ENCODE measurements at regions not wholly inside any gene's neighbourhood (a gene's known extent, or its start where the extent isn't known, plus 50 kb on each side); places are given as distances from the start of the nearest gene placed in this dataset.

DNA sequence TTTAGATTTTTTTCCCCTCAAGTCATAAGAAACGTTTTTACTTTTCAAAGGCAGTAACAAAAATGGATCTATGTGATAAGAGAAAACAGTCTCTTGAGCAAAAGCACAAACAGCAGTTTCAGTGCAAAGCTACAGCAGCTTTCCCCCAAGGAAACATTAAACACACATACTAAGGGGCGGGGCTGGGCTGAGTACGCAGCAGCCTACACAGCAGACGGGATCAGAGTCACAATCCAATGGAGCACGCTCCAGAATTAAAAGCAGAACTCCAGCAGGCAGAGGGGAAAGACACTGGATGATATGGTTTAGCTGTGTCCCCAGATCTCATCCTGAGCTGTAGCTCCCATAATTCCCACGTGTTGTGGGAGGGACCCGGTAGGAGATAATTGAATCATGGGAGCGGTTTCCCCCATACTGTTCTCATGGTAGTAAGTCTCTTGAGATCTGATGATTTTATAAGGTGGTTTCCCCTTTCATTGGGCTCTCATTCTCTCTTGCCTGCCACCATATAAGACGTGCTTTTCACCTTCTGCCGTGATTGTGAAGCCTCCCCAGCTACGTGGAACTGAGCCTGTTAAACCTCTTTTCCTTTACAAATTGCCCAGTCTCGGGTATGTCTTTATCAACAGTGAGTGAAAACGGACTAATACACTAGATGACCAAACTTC lies 116.2 kb upstream of the SLCO3A1 start:
- DNase-seq (ENCODE audit: low spot score) = no peak

DNA sequence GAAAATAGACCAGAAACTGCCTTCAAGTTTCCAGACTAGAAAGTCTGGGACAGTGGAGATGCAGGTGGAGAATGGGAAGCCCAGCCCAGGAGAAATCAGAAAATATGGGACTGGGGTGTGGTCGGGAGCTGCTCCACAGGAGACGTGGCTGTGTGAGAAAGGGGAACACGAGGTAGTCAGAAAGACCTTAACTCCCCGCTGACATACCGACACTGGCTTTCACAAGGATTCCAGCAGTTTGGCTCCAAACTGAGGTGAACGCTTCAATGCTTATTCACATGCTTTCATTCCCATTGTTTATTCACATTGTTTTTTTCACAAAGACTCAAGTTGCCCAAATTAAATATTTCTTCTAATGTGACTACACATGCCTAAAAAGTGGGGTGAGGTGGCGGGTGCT lies 111.5 kb upstream of the SLCO3A1 start:
- DNase-seq (ENCODE audit: low spot score) = no peak

- no peak for DNase-seq (ENCODE audit: low spot score)
Measured at GRCh38 chr15:91751611-91752010, 101.9 kb upstream of the SLCO3A1 start.

GRCh38 chr15:91752081-91752785 lies 101.3 kb upstream of the SLCO3A1 start:
- no peak for DNase-seq (ENCODE audit: low spot score)

DNA sequence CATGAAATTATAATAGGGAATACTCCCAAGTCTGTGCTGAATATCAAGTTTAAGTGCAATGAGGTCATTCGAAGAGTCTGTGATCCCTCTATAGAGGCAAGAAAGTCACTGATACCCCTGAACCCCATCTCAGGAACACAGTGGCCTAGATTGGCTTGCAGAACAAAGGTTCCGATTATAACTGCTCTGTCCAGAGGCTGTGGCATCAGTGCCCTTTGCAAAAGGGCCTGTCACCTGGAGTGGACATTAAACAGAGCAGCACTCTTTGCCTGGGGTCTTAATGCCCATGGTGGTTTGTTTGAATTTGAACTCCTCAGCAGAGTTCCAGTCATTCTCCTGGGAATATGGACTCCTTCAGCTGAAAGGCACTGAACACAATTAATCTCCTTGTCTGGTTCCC lies 93.9 kb upstream of the SLCO3A1 start:
- DNase-seq (ENCODE audit: low spot score) = no peak

DNA sequence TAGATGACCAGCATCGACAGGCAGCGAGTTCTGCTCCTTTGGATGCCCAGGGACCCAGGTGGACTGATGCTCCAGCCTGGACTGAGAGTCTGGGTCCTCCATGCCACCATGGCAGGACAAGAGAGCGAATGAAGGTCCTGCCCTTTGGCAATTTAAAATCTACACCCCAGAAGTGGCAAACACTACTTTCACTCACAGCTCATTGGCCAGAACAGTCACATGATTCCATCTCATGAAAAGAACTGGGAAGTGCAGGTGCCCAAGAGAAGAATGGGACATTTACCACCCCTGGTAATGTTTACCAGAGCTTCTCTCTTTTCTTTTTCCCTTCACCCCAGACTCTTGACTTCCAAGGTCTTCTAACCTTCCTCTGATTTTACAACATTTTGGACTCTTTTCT lies 87.8 kb upstream of the SLCO3A1 start:
- peak; percentile 7 for DNase-seq (ENCODE audit: low spot score)

DNA sequence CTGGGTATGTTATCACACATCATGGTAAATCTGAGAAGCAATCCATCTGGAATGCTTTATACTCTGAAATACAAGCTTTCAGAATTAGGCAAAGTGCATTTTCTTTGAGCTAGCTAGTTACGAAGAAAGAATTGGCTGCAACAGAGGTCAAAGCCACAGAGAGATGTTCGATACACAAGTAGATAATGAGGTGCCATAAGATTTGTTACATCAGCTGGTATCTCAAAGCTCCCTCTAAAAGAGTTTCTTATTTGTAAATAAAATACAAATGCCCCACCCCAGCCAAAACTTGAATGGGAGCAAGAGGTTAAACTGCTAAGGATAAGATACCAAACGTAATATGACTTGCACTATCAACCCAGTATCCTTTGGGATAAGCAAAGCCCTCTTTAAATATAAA lies 84.0 kb upstream of the SLCO3A1 start:
- DNase-seq (ENCODE audit: low spot score) = no peak

- DNase-seq (ENCODE audit: low spot score) = no peak
Measured at GRCh38 chr15:91769894-91770293, 83.6 kb upstream of the SLCO3A1 start.

DNA sequence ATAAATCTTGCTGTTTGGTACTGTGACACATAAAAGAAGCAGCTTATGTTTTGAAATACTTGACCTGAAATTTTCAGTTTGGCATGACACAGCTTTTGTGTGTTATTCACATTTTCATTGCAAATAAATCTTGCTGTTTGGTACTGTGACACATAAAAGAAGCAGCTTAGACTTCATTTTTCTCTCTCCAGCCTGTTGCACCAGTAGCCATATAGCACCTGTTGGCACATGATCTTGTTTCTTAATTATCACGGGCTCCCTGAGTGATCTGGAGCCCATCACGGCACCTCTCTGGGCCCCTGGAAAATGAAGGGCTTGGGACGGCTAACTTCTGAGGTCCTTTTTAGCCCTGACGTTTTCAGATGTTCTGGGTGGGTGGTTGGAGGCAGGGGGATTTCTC lies 77.4 kb upstream of the SLCO3A1 start:
- DNase-seq (ENCODE audit: low spot score) = no peak

- DNase-seq (ENCODE audit: low spot score) = no peak
Measured at GRCh38 chr15:91779960-91780359, 73.5 kb upstream of the SLCO3A1 start.

- DNase-seq (ENCODE audit: low spot score) = no peak
Measured at GRCh38 chr15:91780387-91780786, 73.1 kb upstream of the SLCO3A1 start.

- DNase-seq (ENCODE audit: low spot score) = no peak
Measured at GRCh38 chr15:91782221-91782620, 71.3 kb upstream of the SLCO3A1 start.

- DNase-seq (ENCODE audit: low spot score) = no peak
Measured at GRCh38 chr15:91783008-91783407, 70.5 kb upstream of the SLCO3A1 start.

DNA sequence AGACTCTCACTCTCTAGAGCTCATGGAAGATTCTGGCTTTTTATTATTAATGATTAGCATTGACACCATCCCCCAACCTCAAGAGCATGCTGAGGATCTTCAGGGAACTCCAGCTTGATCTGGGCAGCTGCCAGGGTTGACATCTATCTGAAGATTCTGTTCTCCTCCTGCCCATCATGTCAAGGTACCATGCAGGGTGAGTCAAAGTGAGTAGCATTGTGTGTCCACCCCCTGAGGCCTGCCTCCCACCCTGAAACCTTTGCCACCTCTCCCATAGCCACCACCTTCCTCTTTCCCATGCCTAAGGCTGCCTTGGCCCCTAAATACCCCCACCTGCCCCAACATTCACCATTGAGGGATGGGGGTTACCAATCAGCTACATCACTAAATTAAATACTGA lies 70.1 kb upstream of the SLCO3A1 start:
- DNase-seq (ENCODE audit: low spot score) = no peak

GRCh38 chr15:91784973-91785709 lies 68.4 kb upstream of the SLCO3A1 start:
- DNase-seq (ENCODE audit: low spot score) = no peak

DNA sequence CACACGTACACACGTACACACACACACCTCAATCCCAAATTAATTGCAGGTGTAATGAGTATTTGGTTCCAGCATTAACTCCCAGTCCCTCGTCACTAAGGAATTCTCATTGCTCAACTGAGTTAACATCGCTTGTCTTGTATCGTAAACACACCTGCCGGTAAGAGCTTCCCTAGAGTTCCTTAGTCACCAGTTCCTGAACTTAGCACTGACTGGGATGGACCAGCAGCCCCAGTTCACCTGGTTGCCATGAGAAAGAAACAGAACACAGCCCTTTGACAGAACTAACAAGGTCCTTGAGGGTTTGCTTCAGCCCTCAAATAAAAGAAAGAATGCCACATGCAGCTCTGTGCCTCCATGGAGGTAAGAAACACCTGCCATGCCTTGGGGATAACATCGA lies 66.3 kb upstream of the SLCO3A1 start:
- no peak for DNase-seq (ENCODE audit: low spot score)

GRCh38 chr15:91789136-91789535 lies 64.4 kb upstream of the SLCO3A1 start:
- no peak for DNase-seq (ENCODE audit: low spot score)

- no peak for DNase-seq (ENCODE audit: low spot score)
Measured at GRCh38 chr15:91790836-91791235, 62.7 kb upstream of the SLCO3A1 start.

DNA sequence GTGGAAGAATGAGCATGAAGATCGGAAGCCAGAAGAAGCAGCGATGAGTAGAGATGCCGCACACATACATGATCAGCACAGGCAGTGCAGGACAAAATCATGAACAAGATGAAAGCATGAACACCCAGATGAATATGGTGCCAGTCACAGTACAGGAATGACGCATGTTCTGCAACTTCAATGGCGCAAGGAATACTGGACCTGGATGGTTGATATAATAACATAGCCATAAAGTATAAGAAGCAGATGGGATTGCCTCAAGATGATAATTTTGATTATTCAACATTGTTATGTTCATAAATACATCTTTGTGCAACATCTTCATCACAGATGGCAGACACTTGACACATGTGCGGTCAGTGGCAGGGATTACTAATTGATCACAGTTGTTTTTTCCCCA lies 59.7 kb upstream of the SLCO3A1 start:
- no peak for DNase-seq (ENCODE audit: low spot score)

- DNase-seq (ENCODE audit: low spot score) = no peak
Measured at GRCh38 chr15:91795235-91795634, 58.3 kb upstream of the SLCO3A1 start.

DNA sequence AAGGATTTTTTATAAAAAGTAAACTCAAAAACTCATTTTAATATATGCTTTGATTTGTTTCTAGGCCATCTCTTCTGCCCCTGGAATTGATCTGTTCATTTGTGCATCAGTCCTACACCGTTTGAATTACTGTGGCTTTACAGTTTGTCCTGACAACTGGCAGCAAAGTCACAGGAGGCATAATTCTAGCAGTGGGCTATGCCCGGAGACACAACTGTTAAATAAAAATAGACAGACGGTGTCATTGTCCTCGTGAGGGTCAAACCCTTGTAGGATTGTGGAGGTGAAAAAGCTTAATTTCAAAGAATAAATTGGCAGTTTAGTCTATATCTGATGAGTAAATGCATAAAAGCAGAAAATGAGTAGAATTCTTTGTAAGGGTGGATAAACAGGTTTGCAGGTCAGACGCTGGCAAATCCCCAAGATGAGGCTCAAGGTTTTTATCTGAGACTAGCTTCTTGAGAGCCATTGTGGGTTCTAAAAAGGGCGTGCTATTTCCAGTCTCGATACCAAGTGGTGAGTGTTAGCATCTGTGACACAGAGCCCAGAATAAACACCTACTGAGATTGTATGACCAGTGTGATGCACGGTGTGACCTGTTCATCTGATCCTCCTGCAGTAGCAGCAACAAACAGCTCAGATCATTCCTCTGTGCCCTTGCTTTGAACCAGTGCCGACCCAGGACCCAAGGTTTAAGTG lies 51.5 kb upstream of the SLCO3A1 start:
- no peak for DNase-seq (ENCODE audit: low spot score)

DNA sequence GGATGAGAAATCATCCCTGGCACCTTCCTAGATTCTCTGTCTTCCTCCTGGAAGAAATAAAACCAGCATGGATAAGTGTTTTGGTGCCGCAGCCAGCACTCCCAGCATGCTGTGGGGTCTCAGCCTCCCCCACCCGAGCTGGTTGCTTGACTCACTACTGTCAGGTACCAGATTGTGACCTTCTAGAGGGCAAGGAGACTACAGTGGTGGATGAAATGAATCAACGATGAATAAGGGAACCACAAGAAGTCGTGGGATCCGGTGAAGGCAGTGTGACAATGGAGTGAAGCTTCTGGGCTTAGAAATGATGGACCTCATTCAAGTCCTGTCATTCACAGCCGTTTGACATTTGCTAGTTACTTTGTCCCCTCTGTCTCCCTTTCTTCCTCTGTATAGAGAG lies 50.2 kb upstream of the SLCO3A1 start:
- DNase-seq (ENCODE audit: low spot score) = no peak

All from NAMALWA (cell line).